ENCODE measurements at regions not wholly inside any gene's neighbourhood (a gene's known extent, or its start where the extent isn't known, plus 50 kb on each side); places are given as distances from the start of the nearest gene placed in this dataset.

GRCh38 chr6:104428184-104428583 is 431.5 kb downstream of the HACE1 start:
- FAIRE-seq (no peak), DNase-seq (ENCODE audit: insufficient read length, low spot score) (no peak)
- TF ChIP-seq, protein P1, sequence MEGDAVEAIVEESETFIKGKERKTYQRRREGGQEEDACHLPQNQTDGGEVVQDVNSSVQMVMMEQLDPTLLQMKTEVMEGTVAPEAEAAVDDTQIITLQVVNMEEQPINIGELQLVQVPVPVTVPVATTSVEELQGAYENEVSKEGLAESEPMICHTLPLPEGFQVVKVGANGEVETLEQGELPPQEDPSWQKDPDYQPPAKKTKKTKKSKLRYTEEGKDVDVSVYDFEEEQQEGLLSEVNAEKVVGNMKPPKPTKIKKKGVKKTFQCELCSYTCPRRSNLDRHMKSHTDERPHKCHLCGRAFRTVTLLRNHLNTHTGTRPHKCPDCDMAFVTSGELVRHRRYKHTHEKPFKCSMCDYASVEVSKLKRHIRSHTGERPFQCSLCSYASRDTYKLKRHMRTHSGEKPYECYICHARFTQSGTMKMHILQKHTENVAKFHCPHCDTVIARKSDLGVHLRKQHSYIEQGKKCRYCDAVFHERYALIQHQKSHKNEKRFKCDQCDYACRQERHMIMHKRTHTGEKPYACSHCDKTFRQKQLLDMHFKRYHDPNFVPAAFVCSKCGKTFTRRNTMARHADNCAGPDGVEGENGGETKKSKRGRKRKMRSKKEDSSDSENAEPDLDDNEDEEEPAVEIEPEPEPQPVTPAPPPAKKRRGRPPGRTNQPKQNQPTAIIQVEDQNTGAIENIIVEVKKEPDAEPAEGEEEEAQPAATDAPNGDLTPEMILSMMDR (IDR thresholded peaks at IDR 0.05; ENCODE audit: insufficient read depth, missing control alignments) = no peak

GRCh38 chr6:104423691-104424090 is 436.0 kb downstream of the HACE1 start:
- DNase-seq (ENCODE audit: insufficient read length, low spot score) = no peak
- TF ChIP-seq, protein P1 (IDR thresholded peaks at IDR 0.05; ENCODE audit: insufficient read depth, missing control alignments) = no peak
- FAIRE-seq = no peak

- TF ChIP-seq, protein P1 (IDR thresholded peaks at IDR 0.05; ENCODE audit: insufficient read depth, missing control alignments) = no peak
- FAIRE-seq (no peak), DNase-seq (ENCODE audit: insufficient read length, low spot score) (no peak)
Observed at GRCh38 chr6:104421650-104422049, 438.1 kb downstream of the HACE1 start.

- FAIRE-seq (no peak), DNase-seq (ENCODE audit: insufficient read length, low spot score) (no peak)
- TF ChIP-seq, protein P1 (IDR thresholded peaks at IDR 0.05; ENCODE audit: insufficient read depth, missing control alignments) = no peak
Observed at GRCh38 chr6:104418839-104419238, 440.9 kb downstream of the HACE1 start.

GRCh38 chr6:104418125-104418524 is 441.6 kb downstream of the HACE1 start:
- TF ChIP-seq, protein P1 (IDR thresholded peaks at IDR 0.05; ENCODE audit: insufficient read depth, missing control alignments) = no peak
- DNase-seq (ENCODE audit: insufficient read length, low spot score) = no peak
- no peak for FAIRE-seq

GRCh38 chr6:104414723-104415122 is 445.0 kb downstream of the HACE1 start:
- FAIRE-seq = no peak

GRCh38 chr6:104413767-104414166 is 446.0 kb downstream of the HACE1 start:
- FAIRE-seq (no peak), DNase-seq (ENCODE audit: insufficient read length, low spot score) (no peak)
- TF ChIP-seq, protein P1 (IDR thresholded peaks at IDR 0.05; ENCODE audit: insufficient read depth, missing control alignments) = no peak

More at GRCh38 chr6:104414723-104415122, 445.0 kb downstream of the HACE1 start:
- no peak for DNase-seq (ENCODE audit: insufficient read length, low spot score)
- TF ChIP-seq, protein P1 (IDR thresholded peaks at IDR 0.05; ENCODE audit: insufficient read depth, missing control alignments) = no peak
